Activated CD8-positive, alpha-beta memory T cell treated with anti-CD3 and anti-CD28 coated beads, Interleukin-2, amount 10 ng/mL, durations not matched to agents 7 days and 5 days (primary cell): ENCODE measurements at regions not wholly inside any gene's neighbourhood (a gene's known extent, or its start where the extent isn't known, plus 50 kb on each side); places are given as distances from the start of the nearest gene placed in this dataset.
"Not testable (repeated sequence)": the region's sequence is repeated elsewhere in the genome, so short reads cannot be mapped to it uniquely, and the experiment has no call there.

Experiments used
- ATAC-seq: fragments of 150-1000 bp; cut with Tn5 transposase; one replicate; pipeline ENCODE4 v1.10.0; 2021; ENCODE audit warnings: moderate library complexity
- CTCF ChIA-PET: fragments of 350-600 bp; sonication (Branson Sonifier 250); formaldehyde crosslinking; loops from one replicate; lab custom pipeline; 2021; ENCODE audit warnings: antibody characterized with exemption; lab: Charles Lee
- DNase-seq: peaks from one replicate; pipeline ENCODE4 v3.0.0-alpha.2; 2020
- H3K27ac Mint-ChIP-seq: one replicate; pipeline ENCODE4 v1.8.0; 2021; ENCODE audit warnings: mild to moderate bottlenecking, mixed read lengths
- H3K27me3 Mint-ChIP-seq: one replicate; pipeline ENCODE4 v1.8.0; 2021; ENCODE audit warnings: mixed read lengths
- H3K36me3 Mint-ChIP-seq: one replicate; pipeline ENCODE4 v1.8.0; 2021; ENCODE audit warnings: mild to moderate bottlenecking, mixed read lengths
- H3K4me1 Mint-ChIP-seq: one replicate; pipeline ENCODE4 v1.8.0; 2021; ENCODE audit warnings: mixed read lengths
- H3K4me3 Mint-ChIP-seq: one replicate; pipeline ENCODE4 v1.8.0; 2021; ENCODE audit warnings: mild to moderate bottlenecking, moderate library complexity, mixed read lengths
- H3K9me3 Mint-ChIP-seq: one replicate; pipeline ENCODE4 v1.8.0; 2022; ENCODE audit warnings: low read depth, mixed read lengths

DNA sequence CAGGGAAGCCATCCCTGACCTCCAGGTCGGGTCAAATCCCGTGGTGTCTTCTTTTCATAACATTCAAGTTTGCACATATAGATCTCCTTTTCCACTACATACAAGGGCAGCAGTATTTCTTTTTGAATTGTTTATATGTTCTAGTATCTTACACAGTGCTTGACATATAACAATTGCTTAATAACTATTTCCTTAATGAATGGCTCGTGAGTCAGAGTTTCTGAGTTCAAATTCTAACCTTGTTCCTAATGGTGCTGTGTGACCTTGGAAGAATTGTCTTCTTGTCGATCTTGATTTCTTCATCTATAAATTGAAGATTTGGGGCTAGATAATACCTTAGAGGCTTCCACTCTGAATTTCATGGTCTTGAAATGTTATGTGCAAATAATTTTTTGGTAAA is 57.2 kb upstream of the PELI2 start:
- no peak for ATAC-seq
- Mint-ChIP-seq H3K27me3 (peaks cover 14% of the 10 kb centered on the region), H3K36me3 (no peaks in the 10 kb centered on the region), H3K9me3 (no peaks in the 10 kb centered on the region), H3K27ac (no peak overlapping the region), H3K4me3 (no peak overlapping the region), H3K4me1 (no peaks in the 10 kb centered on the region)
- CTCF ChIA-PET = no interaction called here
- no peak for DNase-seq

DNA sequence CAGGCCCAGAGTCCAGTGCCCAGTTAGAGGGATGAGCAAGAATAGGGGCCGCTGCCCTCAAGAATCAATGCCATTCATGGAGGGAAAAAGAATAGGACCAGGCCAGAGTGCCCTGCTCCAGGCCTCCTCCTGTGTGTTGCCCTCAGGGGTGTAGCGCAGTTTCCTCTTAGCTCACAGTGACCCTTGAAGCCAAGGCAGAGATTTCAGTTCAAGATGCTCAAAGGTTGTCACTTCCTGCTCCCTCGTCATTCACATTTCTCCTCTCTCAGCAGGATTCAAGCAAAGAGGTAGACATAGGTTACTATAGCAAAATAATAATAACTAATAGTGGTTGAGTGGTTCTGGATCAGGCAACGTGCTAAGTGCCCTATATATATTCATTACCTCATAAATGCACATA is 55.1 kb upstream of the PELI2 start:
- H3K27ac Mint-ChIP-seq = no peak overlapping the region
- no peak overlapping the region for H3K4me3 Mint-ChIP-seq
- CTCF ChIA-PET = no interaction called here
- no peaks in the 10 kb centered on the region for H3K9me3 Mint-ChIP-seq
- H3K27me3 Mint-ChIP-seq = peaks cover 10% of the 10 kb centered on the region
- no peaks in the 10 kb centered on the region for H3K36me3 Mint-ChIP-seq
- H3K4me1 Mint-ChIP-seq = no peaks in the 10 kb centered on the region
- ATAC-seq (no peak), DNase-seq (no peak)

DNA sequence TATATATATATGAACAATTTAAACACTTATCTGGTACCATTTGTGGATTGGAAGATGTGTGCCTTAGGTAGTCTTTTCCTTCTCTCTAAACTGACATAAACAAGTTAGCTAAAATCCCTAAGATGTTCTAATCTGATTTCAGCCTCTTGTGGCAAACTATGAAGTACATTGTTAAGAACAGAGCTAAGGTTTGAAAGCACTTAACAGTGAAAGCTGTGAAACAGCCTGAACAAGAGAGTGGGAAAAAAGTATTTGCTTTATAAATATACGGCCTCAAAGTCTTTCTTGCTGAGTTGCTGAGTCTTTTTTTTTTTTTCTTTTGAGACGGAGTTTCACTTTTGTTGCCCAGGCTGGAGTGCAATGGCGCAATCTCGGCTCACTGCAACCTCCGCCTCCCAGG is 53.7 kb upstream of the PELI2 start:
- Mint-ChIP-seq H3K4me3 (no peak overlapping the region), H3K36me3 (no peaks in the 10 kb centered on the region), H3K4me1 (no peaks in the 10 kb centered on the region), H3K9me3 (no peaks in the 10 kb centered on the region), H3K27me3 (peaks cover 6% of the 10 kb centered on the region), H3K27ac (no peak overlapping the region)
- DNase-seq (no peak), ATAC-seq (no peak)
- CTCF ChIA-PET = no interaction called here

DNA sequence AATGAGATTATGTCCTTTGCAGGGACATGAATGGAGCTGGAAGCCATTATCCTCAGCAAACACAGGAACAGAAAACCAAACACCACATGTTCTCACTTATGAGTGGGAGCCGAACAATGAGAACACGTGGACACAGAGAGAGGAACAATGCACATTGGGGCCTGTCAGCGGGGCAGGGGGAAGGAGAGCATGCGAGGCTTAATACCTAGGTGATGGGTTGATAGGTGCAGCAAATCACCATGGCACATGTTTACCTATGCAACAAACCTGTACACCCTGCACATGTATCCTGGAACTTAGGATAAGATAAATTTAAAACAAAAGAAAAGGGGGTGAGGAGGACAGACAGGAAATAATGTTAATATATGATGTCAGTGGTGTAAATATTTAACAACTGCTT is 53.0 kb upstream of the PELI2 start:
- H3K4me3 Mint-ChIP-seq, CTCF ChIA-PET, H3K27me3 Mint-ChIP-seq, H3K4me1 Mint-ChIP-seq, H3K9me3 Mint-ChIP-seq, DNase-seq, H3K27ac Mint-ChIP-seq, H3K36me3 Mint-ChIP-seq, ATAC-seq: not testable (repeated sequence)

DNA sequence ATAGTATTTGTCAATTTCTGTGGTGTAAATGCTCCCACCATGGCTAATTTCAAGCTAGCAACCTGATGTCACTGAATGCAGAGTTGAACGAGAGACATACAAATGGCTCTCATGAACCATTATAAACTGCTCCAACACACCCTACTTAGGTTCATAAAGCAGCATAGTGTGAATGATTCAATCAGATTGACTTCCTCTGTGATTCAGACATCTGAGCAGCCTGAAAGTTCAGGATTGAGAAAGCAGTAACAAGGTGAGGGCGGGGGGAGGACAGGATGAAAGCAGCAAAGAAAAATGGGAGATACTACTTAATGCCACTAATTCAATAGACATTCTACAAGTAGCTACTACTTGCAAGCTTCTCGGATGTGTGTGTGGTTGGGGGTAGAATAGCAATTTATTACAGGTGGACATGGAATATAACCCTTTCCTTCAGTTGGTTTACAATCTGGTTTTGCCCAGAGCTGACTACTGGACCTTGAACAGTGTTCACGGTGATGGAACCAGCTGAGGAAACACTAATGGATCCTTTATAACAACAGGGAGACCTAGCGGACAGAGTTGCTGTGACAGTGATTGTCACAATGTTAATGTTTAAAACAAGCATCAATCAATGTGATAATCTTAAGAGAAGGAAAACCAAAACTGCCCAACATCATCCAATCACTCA is 52.5 kb upstream of the PELI2 start:
- CTCF ChIA-PET = no interaction called here
- DNase-seq (no peak), ATAC-seq (no peak)
- Mint-ChIP-seq H3K4me3 (no peak overlapping the region), H3K36me3 (no peaks in the 10 kb centered on the region), H3K27ac (no peak overlapping the region), H3K4me1 (no peaks in the 10 kb centered on the region), H3K9me3 (no peaks in the 10 kb centered on the region), H3K27me3 (peaks cover 5% of the 10 kb centered on the region)
